HS-27A (cell line): ENCODE measurements at regions not wholly inside any gene's neighbourhood (a gene's known extent, or its start where the extent isn't known, plus 50 kb on each side); places are given as distances from the start of the nearest gene placed in this dataset.
A peak's percentile ranks its signal among the peaks of the same experiment; 100 is the strongest.
"Not testable (repeated sequence)": the region's sequence is repeated elsewhere in the genome, so short reads cannot be mapped to it uniquely, and the experiment has no call there.

Experiments used
- DNase-seq: peaks from one replicate; pipeline ENCODE4 v3.0.0-alpha.2; 2012; ENCODE audit warnings: low read depth, missing footprints

- not testable (repeated sequence) for DNase-seq
Measured at GRCh38 chr21:15477773-15478172, 252.0 kb upstream of the USP25 start.

- DNase-seq: no peak
Measured at GRCh38 chr21:15480160-15480559, 249.6 kb upstream of the USP25 start.

GRCh38 chr21:15483138-15483780 lies 246.5 kb upstream of the USP25 start:
- peak; percentile 61 for DNase-seq

- no peak for DNase-seq
Measured at GRCh38 chr21:15486460-15487195, 243.2 kb upstream of the USP25 start.

GRCh38 chr21:15487196-15487550 lies 242.6 kb upstream of the USP25 start:
- no peak for DNase-seq

GRCh38 chr21:15491100-15491499 lies 238.7 kb upstream of the USP25 start:
- no peak for DNase-seq

- no peak for DNase-seq
Measured at GRCh38 chr21:15493646-15494045, 236.1 kb upstream of the USP25 start.

- no peak for DNase-seq
Measured at GRCh38 chr21:15494481-15494880, 235.3 kb upstream of the USP25 start.

- DNase-seq: peak; percentile 45
Measured at GRCh38 chr21:15495965-15496364, 233.8 kb upstream of the USP25 start.

GRCh38 chr21:15496911-15497310 lies 232.9 kb upstream of the USP25 start:
- DNase-seq: no peak

- no peak for DNase-seq
Measured at GRCh38 chr21:15498455-15498854, 231.3 kb upstream of the USP25 start.

- no peak for DNase-seq
Measured at GRCh38 chr21:15506086-15506485, 223.7 kb upstream of the USP25 start.

GRCh38 chr21:15508554-15508953 lies 221.2 kb upstream of the USP25 start:
- no peak for DNase-seq

GRCh38 chr21:15514073-15514946 lies 215.5 kb upstream of the USP25 start:
- no peak for DNase-seq

- no peak for DNase-seq
Measured at GRCh38 chr21:15515908-15516307, 213.9 kb upstream of the USP25 start.

GRCh38 chr21:15517394-15517793 lies 212.4 kb upstream of the USP25 start:
- DNase-seq: no peak

GRCh38 chr21:15520811-15521643 lies 208.8 kb upstream of the USP25 start:
- no peak for DNase-seq

GRCh38 chr21:15521644-15522001 lies 208.2 kb upstream of the USP25 start:
- DNase-seq: no peak

GRCh38 chr21:15522148-15522547 lies 207.6 kb upstream of the USP25 start:
- DNase-seq: no peak

- DNase-seq: no peak
Measured at GRCh38 chr21:15524855-15525254, 204.9 kb upstream of the USP25 start.

GRCh38 chr21:15526798-15527197 lies 203.0 kb upstream of the USP25 start:
- DNase-seq: no peak

- DNase-seq: no peak
Measured at GRCh38 chr21:15528346-15528745, 201.4 kb upstream of the USP25 start.
